Adrenal gland (tissue), 9 donors: ENCODE measurements at regions not wholly inside any gene's neighbourhood (a gene's known extent, or its start where the extent isn't known, plus 50 kb on each side); places are given as distances from the start of the nearest gene placed in this dataset.

Experiments
- DNase-seq, 7 donors: peaks; one replicate each; pipeline ENCODE4 v3.0.0-alpha.2; 2019 to 2020
- H3K27ac ChIP-seq, 5 donors: fragments of 200-600 bp; sonication (generic) in 4 of 5; 1 replicate in 3 of 5; 2 replicates in 2 of 5; pipeline versions ENCODE4 v1.5.1 to v1.8.0; 2016 to 2020; ENCODE audit warnings: mild to moderate bottlenecking in 1 of 5
- H3K27me3 ChIP-seq: fragments of 200-600 bp; 2 replicates; pipeline ENCODE4 v1.8.0; 2021
- H3K36me3 ChIP-seq, 2 donors: fragments of 200-600 bp; replicated peaks in 1 of 2; 1 replicate in 1 of 2; 2 replicates in 1 of 2; pipeline versions ENCODE4 v1.5.1 to v1.8.0; 2018 to 2022
- H3K4me1 ChIP-seq, 2 donors: fragments of 200-600 bp; replicated peaks in 1 of 2; 1 replicate in 1 of 2; 2 replicates in 1 of 2; pipeline versions ENCODE4 v1.5.1 to v1.8.0; 2018 to 2021
- H3K4me3 ChIP-seq, 4 donors: fragments of 200-600 bp; sonication (generic) in 3 of 4; one replicate each; pipeline ENCODE4 v1.5.1; 2016 to 2018
- H3K9me3 ChIP-seq, 3 donors: fragments of 200-600 bp; sonication (generic) in 1 of 3; replicated peaks in 1 of 3; 1 replicate in 2 of 3; 2 replicates in 1 of 3; pipeline versions ENCODE4 v1.5.1 to v1.8.0; 2016 to 2021
- POLR2A ChIP-seq, 2 donors: fragments of 450-650 bp; IDR thresholded peaks; one replicate each; pipeline ENCODE4 v1.6.1; 2017; ENCODE audit warnings: antibody characterized with exemption in 2 of 2, mild to moderate bottlenecking in 2 of 2, moderate library complexity in 1 of 2
- WGBS, 4 donors: extraction: QIAGEN DNeasy Blood & Tissue Kit in 2 of 4; methylation state at CpG; one replicate each; pipeline versions ENCODE4 v1.1.5 to v1.1.7; 2013 to 2017; 5-methylcytosine and 5-hydroxymethylcytosine counted together
- intact Hi-C, 2 donors: fragments of 100-400 bp; cut with DNase I; formaldehyde crosslinking; loops; one replicate each; pipeline versions ENCODE4 v1.14.1 to v1.15.0; 2022 to 2023
- TF ChIP-seq, protein P1 (sequence below), 6 experiments: fragments of 450-650 bp in 4 of 6; fragments of 200-600 bp in 2 of 6; sonication (generic) in 1 of 6; IDR thresholded peaks; 1 replicate in 5 of 6; 2 replicates in 1 of 6; pipeline versions ENCODE4 v1.5.1 to v1.8.0; 2016 to 2021; ENCODE audit warnings: antibody characterized with exemption in 6 of 6, mild to moderate bottlenecking in 2 of 6, moderate library complexity in 1 of 6
- donor health status: healthy with polysubstance abuse.
- donor health status: Bipolar disorder and iron deficiency.
- donor health status: DM: yes; HTN: yes; CAD: no.
- donor health status: DM: no; HTN: no; CAD: no.
- donor health status: DM: no; HTN: no; CAD: no.

DNA sequence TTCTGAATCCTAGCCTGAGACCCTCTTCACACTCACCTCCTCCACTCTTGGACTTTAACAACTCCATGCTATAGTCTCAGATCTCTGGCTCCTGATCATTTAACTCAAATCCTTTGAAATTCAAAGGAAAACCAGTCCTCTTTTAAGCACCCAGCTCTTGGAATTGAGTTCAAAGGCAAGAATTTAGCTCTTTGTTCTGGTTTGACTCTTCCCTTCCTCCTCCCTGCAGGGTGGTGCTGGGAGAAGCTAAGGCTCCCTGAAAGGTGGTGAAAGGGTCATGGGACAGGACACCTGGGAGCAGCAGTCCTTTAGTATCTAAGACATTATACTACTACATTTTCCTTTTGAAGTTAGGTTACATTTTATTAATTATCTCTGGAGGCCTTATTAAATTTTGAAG is 259.4 kb downstream of the CCSER2 start:
- no peak for TF ChIP-seq POLR2A (IDR thresholded peaks at IDR 0.05)
- TF ChIP-seq, protein P1, sequence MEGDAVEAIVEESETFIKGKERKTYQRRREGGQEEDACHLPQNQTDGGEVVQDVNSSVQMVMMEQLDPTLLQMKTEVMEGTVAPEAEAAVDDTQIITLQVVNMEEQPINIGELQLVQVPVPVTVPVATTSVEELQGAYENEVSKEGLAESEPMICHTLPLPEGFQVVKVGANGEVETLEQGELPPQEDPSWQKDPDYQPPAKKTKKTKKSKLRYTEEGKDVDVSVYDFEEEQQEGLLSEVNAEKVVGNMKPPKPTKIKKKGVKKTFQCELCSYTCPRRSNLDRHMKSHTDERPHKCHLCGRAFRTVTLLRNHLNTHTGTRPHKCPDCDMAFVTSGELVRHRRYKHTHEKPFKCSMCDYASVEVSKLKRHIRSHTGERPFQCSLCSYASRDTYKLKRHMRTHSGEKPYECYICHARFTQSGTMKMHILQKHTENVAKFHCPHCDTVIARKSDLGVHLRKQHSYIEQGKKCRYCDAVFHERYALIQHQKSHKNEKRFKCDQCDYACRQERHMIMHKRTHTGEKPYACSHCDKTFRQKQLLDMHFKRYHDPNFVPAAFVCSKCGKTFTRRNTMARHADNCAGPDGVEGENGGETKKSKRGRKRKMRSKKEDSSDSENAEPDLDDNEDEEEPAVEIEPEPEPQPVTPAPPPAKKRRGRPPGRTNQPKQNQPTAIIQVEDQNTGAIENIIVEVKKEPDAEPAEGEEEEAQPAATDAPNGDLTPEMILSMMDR (IDR thresholded peaks at IDR 0.05): no peak
- no peaks in the 10 kb centered on the region for H3K36me3 ChIP-seq
- no peaks in the 10 kb centered on the region for H3K27me3 ChIP-seq
- H3K4me1 ChIP-seq: no peaks in the 10 kb centered on the region
- no peak overlapping the region for H3K27ac ChIP-seq
- H3K9me3 ChIP-seq: no peaks in the 10 kb centered on the region
- intact Hi-C loops: no loop called here
- H3K4me3 ChIP-seq: no peak overlapping the region
- no peak for DNase-seq

DNA sequence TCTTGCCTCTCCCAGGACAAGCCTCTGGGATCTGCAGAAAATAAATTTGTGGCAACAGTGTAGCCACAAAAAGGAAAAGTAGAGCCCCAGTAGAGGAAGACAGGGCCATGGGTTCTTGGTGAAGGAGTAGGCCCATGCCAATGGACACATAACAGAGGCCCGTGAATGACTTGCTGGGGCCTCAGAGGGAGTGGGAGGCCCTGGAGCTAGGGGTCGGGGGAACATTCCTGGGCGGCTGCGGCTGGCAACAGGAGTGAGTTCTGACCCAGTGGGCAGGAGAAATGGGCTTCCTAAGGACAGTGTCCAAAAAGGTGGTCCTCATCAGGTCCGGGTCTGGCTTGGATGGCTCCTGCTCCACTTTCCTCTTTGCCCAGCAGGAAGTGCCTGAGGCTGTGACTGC is 260.0 kb downstream of the CCSER2 start:
- Histone ChIP-seq H3K36me3 (no peaks in the 10 kb centered on the region), H3K27me3 (no peaks in the 10 kb centered on the region), H3K9me3 (no peaks in the 10 kb centered on the region), H3K4me3 (no peak overlapping the region), H3K27ac (no peak overlapping the region), H3K4me1 (no peaks in the 10 kb centered on the region)
- intact Hi-C loops: no loop called here
- WGBS, 4 donors: 81 to 100% (median 90%) methylated on average over 4 to 5 of the region's 5 CpGs
- no peak for DNase-seq
- TF ChIP-seq, protein P1 (IDR thresholded peaks at IDR 0.05): no peak
- no peak for TF ChIP-seq POLR2A (IDR thresholded peaks at IDR 0.05)

DNA sequence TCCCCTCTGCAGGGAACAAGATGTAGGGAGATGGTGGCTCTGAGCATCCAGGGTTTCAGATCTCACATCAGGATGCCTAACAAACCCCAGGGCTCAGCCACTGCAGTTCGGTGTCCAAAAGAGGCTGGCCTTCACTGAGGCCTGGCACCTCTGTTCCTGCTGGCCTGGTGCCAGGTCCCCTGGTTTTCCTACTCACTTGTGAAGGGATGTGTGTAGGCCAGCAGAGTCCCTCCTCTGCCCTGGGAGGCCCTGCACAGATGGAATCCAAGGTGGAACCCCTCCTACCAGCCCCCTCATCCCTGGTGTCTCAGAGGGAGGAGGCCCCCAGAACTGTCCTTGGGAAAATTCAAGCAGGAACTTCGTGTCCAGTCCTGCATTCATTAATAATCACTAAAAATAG is 260.6 kb downstream of the CCSER2 start:
- Histone ChIP-seq H3K9me3 (no peaks in the 10 kb centered on the region), H3K27ac (no peak overlapping the region), H3K4me3 (no peak overlapping the region), H3K36me3 (no peaks in the 10 kb centered on the region), H3K27me3 (no peaks in the 10 kb centered on the region), H3K4me1 (no peaks in the 10 kb centered on the region)
- intact Hi-C loops: no loop called here
- DNase-seq: no peak
- 55 to 75% (median 66%) methylated on average over 2 of the region's 2 CpGs for WGBS, 4 donors
- TF ChIP-seq, protein P1 (IDR thresholded peaks at IDR 0.05): no peak
- TF ChIP-seq POLR2A (IDR thresholded peaks at IDR 0.05): no peak

DNA sequence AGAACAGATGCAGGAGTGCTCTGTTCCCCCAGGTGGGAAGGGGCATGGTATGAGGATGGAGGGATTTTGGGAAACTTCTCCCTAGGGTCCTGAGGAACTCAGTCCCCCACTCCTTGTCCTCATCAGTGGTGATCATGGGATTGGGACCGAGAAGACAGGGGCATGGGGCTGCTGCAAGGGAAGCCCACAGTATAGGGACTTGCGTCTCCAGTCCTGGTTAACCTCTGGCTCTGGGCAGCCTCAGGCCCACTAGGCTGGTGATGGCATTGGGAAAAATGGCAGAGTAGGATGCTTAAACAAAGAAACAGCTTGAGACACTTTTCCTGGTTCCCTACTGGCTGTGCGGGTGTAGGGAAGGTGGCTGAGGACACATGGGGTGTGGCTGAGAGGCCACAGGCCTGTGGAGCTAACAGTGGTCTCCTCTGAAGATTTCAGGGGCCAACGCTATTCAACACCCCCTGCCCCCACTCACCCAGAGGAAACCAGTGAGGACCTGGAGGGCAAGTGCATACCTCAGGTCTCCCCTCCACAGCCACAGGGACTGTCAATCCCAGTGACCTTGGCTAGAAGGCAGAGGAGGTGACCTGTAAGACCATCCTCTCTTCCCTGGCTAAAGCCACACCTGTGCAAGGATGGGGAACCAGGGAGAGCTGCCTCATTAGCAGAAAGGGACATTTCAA is 261.3 kb downstream of the CCSER2 start:
- intact Hi-C loops: no loop called here
- Histone ChIP-seq H3K36me3 (no peaks in the 10 kb centered on the region), H3K27me3 (no peaks in the 10 kb centered on the region), H3K9me3 (no peaks in the 10 kb centered on the region), H3K4me3 (no peak overlapping the region), H3K4me1 (no peaks in the 10 kb centered on the region), H3K27ac (no peak overlapping the region)
- no peak for DNase-seq
- TF ChIP-seq, protein P1 (IDR thresholded peaks at IDR 0.05): no peak
- no peak for TF ChIP-seq POLR2A (IDR thresholded peaks at IDR 0.05)
- 75 to 100% (median 83%) methylated on average over 4 of the region's 4 CpGs for WGBS, 4 donors
